GM12892 (cell line): ENCODE measurements at regions not wholly inside any gene's neighbourhood (a gene's known extent, or its start where the extent isn't known, plus 50 kb on each side); places are given as distances from the start of the nearest gene placed in this dataset.

Source experiments
- POLR2A ChIP-seq: IDR thresholded peaks from 2 replicates; pipeline ENCODE4 v1.6.1; 2011; ENCODE audit warnings: low read depth, low read length, control low read depth
- POLR2AphosphoS5 ChIP-seq: IDR thresholded peaks from 2 replicates; pipeline ENCODE4 v1.6.1; 2011; ENCODE audit warnings: low read depth, low read length, control low read depth
- TAF1 ChIP-seq: IDR thresholded peaks from 2 replicates; pipeline ENCODE4 v1.6.1; 2011; ENCODE audit warnings: low read depth, mild to moderate bottlenecking, control low read depth, low read length, borderline replicate concordance

DNA sequence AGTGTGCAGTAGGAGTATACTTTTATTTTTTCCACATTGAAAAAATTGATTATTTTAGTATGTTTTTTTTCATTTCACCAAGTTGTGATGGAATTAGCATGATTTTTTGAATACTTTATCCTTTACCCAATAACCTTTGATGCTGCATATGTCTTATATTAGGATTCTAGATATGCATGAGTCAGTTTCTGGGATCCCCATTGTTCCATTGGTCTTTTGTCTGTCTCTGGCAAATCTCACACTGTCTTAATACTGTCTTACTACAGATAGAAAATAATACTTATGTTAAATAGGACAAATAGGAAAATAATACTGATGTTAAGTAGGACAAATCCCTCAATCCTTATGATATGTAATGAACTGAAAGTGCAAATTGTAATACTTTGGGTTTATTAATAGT is 54.3 kb upstream of the ASB17 start:
- no peak for TF ChIP-seq POLR2A
- TF ChIP-seq POLR2AphosphoS5: no peak
- TF ChIP-seq TAF1: no peak
